Psoas muscle (tissue), 7 donors: ENCODE measurements at regions not wholly inside any gene's neighbourhood (a gene's known extent, or its start where the extent isn't known, plus 50 kb on each side); places are given as distances from the start of the nearest gene placed in this dataset.
"Not testable (repeated sequence)": the region's sequence is repeated elsewhere in the genome, so short reads cannot be mapped to it uniquely, and the experiment has no call there.

Experiments used
- ATAC-seq, 4 donors: fragments of 200-7000 bp; cut with Tn5 transposase; one replicate each; pipeline ENCODE4 v1.9.1; 2020; ENCODE audit warnings: moderate library complexity in 3 of 4, mild to moderate bottlenecking in 2 of 4
- DNase-seq, 2 donors: peaks; one replicate each; pipeline ENCODE4 v3.0.0-alpha.2; 2020
- H3K27ac ChIP-seq: fragments of 200-600 bp; one replicate; pipeline ENCODE4 v1.8.0; 2022
- H3K27me3 ChIP-seq, 3 donors: fragments of 200-600 bp in 1 of 3; one replicate each; pipeline versions ENCODE4 v1.6.1 to v1.8.0; 2013 to 2022; ENCODE audit warnings: low read length in 2 of 3, mild to moderate bottlenecking in 2 of 3, moderate library complexity in 1 of 3; ENCODE audit not compliant: insufficient read depth in 3 of 3
- H3K36me3 ChIP-seq, 2 donors: fragments of 200-600 bp in 1 of 2; one replicate each; pipeline versions ENCODE4 v1.6.1 to v1.8.0; 2013 to 2022; ENCODE audit warnings: low read depth in 1 of 2, mild to moderate bottlenecking in 1 of 2, moderate library complexity in 1 of 2; ENCODE audit not compliant: insufficient read depth in 1 of 2
- H3K4me1 ChIP-seq: fragments of 200-600 bp; one replicate; pipeline ENCODE4 v1.8.0; 2022
- H3K4me3 ChIP-seq: fragments of 200-600 bp; one replicate; pipeline ENCODE4 v1.8.0; 2022; ENCODE audit warnings: mild to moderate bottlenecking
- H3K9me3 ChIP-seq: fragments of 200-600 bp; one replicate; pipeline ENCODE4 v1.8.0; 2022
- WGBS, 3 donors: extraction: QIAGEN DNeasy Blood & Tissue Kit; methylation state at CpG; one replicate each; pipeline versions ENCODE4 v1.1.6 to v1.1.7; 2013; 5-methylcytosine and 5-hydroxymethylcytosine counted together
- intact Hi-C, 2 donors: fragments of 100-400 bp; cut with DNase I; formaldehyde crosslinking; loops; one replicate each; pipeline versions ENCODE4 v1.11.0 to v1.14.2; 2022
- donor health status: healthy with polysubstance abuse.
- donor health status: DM: no; HTN: no; CAD: no; lungs with moderate emphysema.
- donor health status: Bipolar disorder and iron deficiency.
- donor health status: healthy.
- donor health status: DM: yes; HTN: yes; CAD: no.
- donor health status: DM: no; HTN: no; CAD: no.
- donor health status: DM: yes; HTN: yes; CAD: no.

GRCh38 chr1:145508053-145508452, 82.7 kb upstream of the NBPF20 start:
- H3K27ac ChIP-seq, H3K9me3 ChIP-seq, H3K4me1 ChIP-seq, H3K4me3 ChIP-seq, H3K27me3 ChIP-seq, H3K36me3 ChIP-seq, intact Hi-C loops, DNase-seq: not testable (repeated sequence)
- no CpG with 5 or more reads among the region's 1 CpG for WGBS, 3 donors
- peak; percentile 82 to 89 (median 84) for ATAC-seq

GRCh38 chr1:145505663-145506647, 80.6 kb upstream of the NBPF20 start:
- DNase-seq, H3K27ac ChIP-seq, intact Hi-C loops, H3K4me3 ChIP-seq, H3K27me3 ChIP-seq, H3K4me1 ChIP-seq, H3K36me3 ChIP-seq, H3K9me3 ChIP-seq: not testable (repeated sequence)
- WGBS, 3 donors = 68 to 87% (median 69%) methylated on average over 2 to 7 of the region's 59 CpGs
- peak in 3 of 4 donors; percentile 23 to 62 (median 47) for ATAC-seq

DNA sequence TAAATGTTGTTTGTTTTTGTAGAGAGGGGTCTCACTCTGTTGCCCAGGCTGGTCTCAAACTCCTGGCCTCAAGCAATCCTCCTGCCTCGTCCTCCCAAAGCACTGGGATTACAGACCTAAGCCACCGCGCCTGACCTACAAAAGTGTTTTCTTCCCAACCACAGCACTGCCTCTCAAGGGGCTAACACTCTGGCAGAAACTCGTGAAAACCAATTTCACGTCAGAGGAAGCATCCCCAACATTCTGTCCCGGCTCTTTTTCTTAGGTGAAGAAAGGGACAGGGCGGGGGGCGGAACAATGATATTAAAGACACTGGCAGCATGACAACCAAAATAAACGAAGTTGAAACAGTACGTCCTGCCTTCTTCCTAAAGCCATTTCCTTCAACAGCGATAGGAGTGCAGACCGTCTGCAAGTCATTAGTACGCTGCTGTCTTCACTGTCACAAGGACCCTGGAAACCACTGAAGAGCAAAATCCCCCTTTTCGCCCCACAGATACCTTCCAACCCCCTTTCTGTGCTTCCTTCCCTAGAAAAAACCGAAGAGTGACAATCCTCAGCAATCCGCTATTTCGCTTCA, 79.5 kb upstream of the NBPF20 start:
- H3K4me1 ChIP-seq, H3K9me3 ChIP-seq, H3K27me3 ChIP-seq, DNase-seq, H3K36me3 ChIP-seq, intact Hi-C loops, H3K27ac ChIP-seq, H3K4me3 ChIP-seq: not testable (repeated sequence)
- WGBS, 3 donors = no CpG with 5 or more reads among the region's 17 CpGs
- peak; percentile 36 to 80 (median 44) for ATAC-seq

GRCh38 chr1:145504310-145504709, 78.9 kb upstream of the NBPF20 start:
- H3K4me1 ChIP-seq, DNase-seq, ATAC-seq, H3K9me3 ChIP-seq, H3K27me3 ChIP-seq, intact Hi-C loops, H3K36me3 ChIP-seq, H3K27ac ChIP-seq, H3K4me3 ChIP-seq: not testable (repeated sequence)
- no CpG with 5 or more reads among the region's 2 CpGs for WGBS, 3 donors

- H3K4me3 ChIP-seq, H3K4me1 ChIP-seq, DNase-seq, intact Hi-C loops, H3K36me3 ChIP-seq, H3K9me3 ChIP-seq, H3K27ac ChIP-seq, H3K27me3 ChIP-seq: not testable (repeated sequence)
- no CpG with 5 or more reads among the region's 5 CpGs for WGBS, 3 donors
- peak in 1 of 4 donors; percentile 39 for ATAC-seq
These were observed 74.8 kb upstream of the NBPF20 start for GRCh38 chr1:145500251-145500650.

GRCh38 chr1:145495077-145495871, 69.9 kb upstream of the NBPF20 start:
- H3K36me3 ChIP-seq, intact Hi-C loops, H3K27ac ChIP-seq, DNase-seq, H3K9me3 ChIP-seq, H3K4me3 ChIP-seq, ATAC-seq, H3K4me1 ChIP-seq, H3K27me3 ChIP-seq: not testable (repeated sequence)
- 19 to 41% (median 26%) methylated on average over 3 of the region's 7 CpGs for WGBS, 3 donors

- H3K36me3 ChIP-seq, ATAC-seq, DNase-seq, H3K27me3 ChIP-seq, H3K4me3 ChIP-seq, H3K27ac ChIP-seq, H3K4me1 ChIP-seq, H3K9me3 ChIP-seq, intact Hi-C loops: not testable (repeated sequence)
- WGBS, 3 donors = 14 to 42% (median 21%) methylated on average over 4 to 8 of the region's 31 CpGs
These were observed 63.0 kb upstream of the NBPF20 start for GRCh38 chr1:145488193-145488933.

- peak overlapping the region; percentile 28 for H3K4me3 ChIP-seq
- DNase-seq, H3K4me1 ChIP-seq, H3K9me3 ChIP-seq, H3K36me3 ChIP-seq, intact Hi-C loops, ATAC-seq, H3K27me3 ChIP-seq, H3K27ac ChIP-seq: not testable (repeated sequence)
- WGBS, 3 donors = 2 to 3% (median 3%) methylated on average over 26 to 34 of the region's 36 CpGs
These were observed 61.8 kb upstream of the NBPF20 start for GRCh38 chr1:145487156-145487555.

DNA sequence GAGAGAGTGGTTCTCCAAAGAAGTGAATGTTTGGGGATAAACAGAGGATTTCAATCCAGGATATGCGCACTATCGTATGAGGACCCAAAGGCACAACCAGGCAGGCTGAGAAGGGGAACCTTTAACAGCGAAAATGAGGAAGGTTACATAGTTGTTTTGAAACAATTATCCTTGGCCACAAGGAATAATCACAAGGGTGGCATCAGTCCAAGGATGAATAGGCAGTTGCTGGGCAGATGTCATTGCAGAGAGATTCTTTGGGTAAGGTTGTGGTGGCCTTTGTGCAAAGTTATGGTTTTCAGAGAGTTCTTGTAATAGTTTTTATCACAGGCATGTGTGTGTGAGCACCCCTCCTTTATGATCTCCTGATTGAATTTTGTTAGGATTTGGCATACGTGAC, 58.9 kb upstream of the NBPF20 start:
- not testable (repeated sequence) for ATAC-seq
- WGBS, 3 donors = 78 to 85% (median 79%) methylated on average over 2 of the region's 4 CpGs

GRCh38 chr1:145482214-145482860, 56.9 kb upstream of the NBPF20 start:
- H3K9me3 ChIP-seq, H3K36me3 ChIP-seq, ATAC-seq, H3K4me1 ChIP-seq, H3K4me3 ChIP-seq, H3K27me3 ChIP-seq, intact Hi-C loops, H3K27ac ChIP-seq, DNase-seq: not testable (repeated sequence)
- WGBS, 3 donors = 16 to 24% (median 22%) methylated on average over 7 of the region's 8 CpGs

More for the DNA sequence above, 58.9 kb upstream of the NBPF20 start:
- H3K27ac ChIP-seq, H3K36me3 ChIP-seq, H3K4me3 ChIP-seq, H3K9me3 ChIP-seq, H3K4me1 ChIP-seq, H3K27me3 ChIP-seq, intact Hi-C loops, DNase-seq: not testable (repeated sequence)
